Hepatocyte (in vitro differentiated cells): ENCODE measurements at regions not wholly inside any gene's neighbourhood (a gene's known extent, or its start where the extent isn't known, plus 50 kb on each side); places are given as distances from the start of the nearest gene placed in this dataset.

Experiments used
- DNase-seq: peaks from one replicate; pipeline ENCODE4 v3.0.0-alpha.2; 2016; ENCODE audit warnings: low spot score
- H2AFZ ChIP-seq: fragments of 200-600 bp; sonication (generic); 2 replicates; pipeline ENCODE4 v1.6.0; 2016; ENCODE audit warnings: antibody characterized with exemption, mild to moderate bottlenecking
- H3K27ac ChIP-seq: fragments of 200-600 bp; sonication (generic); 2 replicates; pipeline ENCODE4 v1.5.1; 2016; ENCODE audit warnings: mild to moderate bottlenecking
- H3K27me3 ChIP-seq: fragments of 200-600 bp; sonication (generic); 2 replicates; pipeline ENCODE4 v1.6.1; 2016
- H3K36me3 ChIP-seq: fragments of 200-600 bp; sonication (generic); replicated peaks from 2 replicates; pipeline ENCODE4 v1.5.1; 2016; ENCODE audit warnings: low read depth; ENCODE audit not compliant: insufficient read depth
- H3K4me1 ChIP-seq: fragments of 200-600 bp; sonication (generic); 2 replicates; pipeline ENCODE4 v1.5.1; 2016; ENCODE audit warnings: mild to moderate bottlenecking, moderate library complexity; ENCODE audit not compliant: insufficient read depth
- H3K4me2 ChIP-seq: fragments of 200-600 bp; sonication (generic); 2 replicates; pipeline ENCODE4 v1.6.0; 2016
- H3K4me3 ChIP-seq: fragments of 200-600 bp; sonication (generic); 2 replicates; pipeline ENCODE4 v1.5.1; 2016; ENCODE audit warnings: mild to moderate bottlenecking
- H3K79me2 ChIP-seq: fragments of 200-600 bp; sonication (generic); 2 replicates; pipeline ENCODE4 v1.6.0; 2017; ENCODE audit warnings: mild to moderate bottlenecking
- H3K9me2 ChIP-seq: fragments of 200-600 bp; sonication (generic); replicated peaks from 2 replicates; pipeline ENCODE4 v1.6.0; 2017; ENCODE audit warnings: mild to moderate bottlenecking; ENCODE audit not compliant: insufficient read depth
- H3K9me3 ChIP-seq: fragments of 200-600 bp; sonication (generic); 2 replicates; pipeline ENCODE4 v1.5.1; 2016; ENCODE audit warnings: low read depth, mild to moderate bottlenecking
- H4K20me1 ChIP-seq: fragments of 200-600 bp; sonication (generic); 2 replicates; pipeline ENCODE4 v1.6.0; 2016; ENCODE audit warnings: mild to moderate bottlenecking; ENCODE audit not compliant: insufficient read depth, poor library complexity, severe bottlenecking
- CTCF ChIP-seq: fragments of 200-600 bp; sonication (generic); IDR thresholded peaks from 2 replicates; pipeline ENCODE4 v1.5.1; 2016; ENCODE audit warnings: antibody characterized with exemption, mild to moderate bottlenecking; ENCODE audit not compliant: poor library complexity
- EZH2 ChIP-seq: fragments of 200-600 bp; sonication (generic); IDR thresholded peaks from 2 replicates; pipeline ENCODE4 v1.6.1; 2016; ENCODE audit warnings: antibody characterized with exemption, mild to moderate bottlenecking, borderline replicate concordance
- EZH2phosphoT487 ChIP-seq: fragments of 200-600 bp; sonication (generic); IDR thresholded peaks from one replicate; pipeline ENCODE4 v1.6.1; 2018; ENCODE audit warnings: antibody characterized with exemption, mild to moderate bottlenecking, low read depth, moderate library complexity; ENCODE audit not compliant: unreplicated experiment, severe bottlenecking
- WGBS: methylation state at CpG from one replicate; pipeline ENCODE4 v1.1.6; 2016; ENCODE audit warnings: low lambda C conversion rate; ENCODE audit errors: missing lambda C conversion rate; 5-methylcytosine and 5-hydroxymethylcytosine counted together

DNA sequence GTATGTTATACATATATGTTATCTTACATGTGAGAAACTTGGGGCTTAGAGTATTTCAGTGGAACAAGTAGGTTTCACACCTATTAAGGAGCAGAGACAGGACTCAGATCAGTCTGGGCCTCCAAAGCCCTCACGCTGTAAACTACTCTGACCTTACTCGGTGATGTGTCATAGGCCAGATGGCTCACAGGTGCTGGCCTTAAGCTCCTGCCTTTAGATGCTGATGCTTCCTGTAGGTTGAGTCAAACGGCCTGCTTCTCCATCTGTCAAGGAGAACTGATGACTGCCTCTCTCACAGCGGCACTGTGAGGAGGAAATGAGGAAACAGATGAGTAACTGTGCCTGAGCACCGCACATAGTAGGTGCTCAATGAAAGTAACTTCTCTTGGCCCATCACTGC lies 312.6 kb upstream of the COBL start:
- Histone ChIP-seq H3K9me2 (no peaks in the 10 kb centered on the region), H3K79me2 (no peaks in the 10 kb centered on the region), H3K4me3 (no peak overlapping the region), H2AFZ (no peak overlapping the region), H3K4me1 (peaks cover 1% of the 10 kb centered on the region), H3K36me3 (no peaks in the 10 kb centered on the region), H4K20me1 (no peaks in the 10 kb centered on the region), H3K27ac (no peak overlapping the region), H3K27me3 (no peaks in the 10 kb centered on the region), H3K9me3 (no peaks in the 10 kb centered on the region), H3K4me2 (no peak overlapping the region)
- no peak for DNase-seq
- 66% methylated on average over 5 of the region's 5 CpGs for WGBS
- no peak for TF ChIP-seq CTCF
- TF ChIP-seq EZH2phosphoT487, result no peak
- no peak for TF ChIP-seq EZH2

DNA sequence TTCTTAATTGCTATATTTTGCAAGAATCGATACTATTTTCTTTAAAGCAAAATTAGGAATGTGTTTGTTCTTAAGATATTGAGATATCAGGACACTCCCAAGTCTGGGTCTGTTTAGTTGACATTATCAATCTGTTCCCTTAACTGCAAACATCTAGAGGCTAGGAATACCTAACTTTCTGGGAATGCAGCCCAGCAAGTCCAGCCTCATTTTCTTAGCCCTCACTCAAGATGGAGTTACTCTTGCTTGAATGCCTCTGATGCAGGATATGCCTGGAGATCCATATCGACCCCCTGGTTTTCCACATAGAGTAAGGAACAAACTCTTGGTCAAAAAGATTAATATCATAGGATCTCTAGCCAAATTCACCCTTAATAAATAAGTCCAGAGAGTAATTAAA lies 305.3 kb upstream of the COBL start:
- H3K27ac ChIP-seq, result no peak overlapping the region
- no peaks in the 10 kb centered on the region for H3K79me2 ChIP-seq
- no peaks in the 10 kb centered on the region for H3K27me3 ChIP-seq
- H3K4me2 ChIP-seq, result no peak overlapping the region
- H3K9me2 ChIP-seq, result no peaks in the 10 kb centered on the region
- WGBS, result 85% methylated on average over 2 of the region's 2 CpGs
- no peaks in the 10 kb centered on the region for H3K36me3 ChIP-seq
- H4K20me1 ChIP-seq, result no peaks in the 10 kb centered on the region
- H3K4me1 ChIP-seq, result no peaks in the 10 kb centered on the region
- DNase-seq, result no peak
- no peak overlapping the region for H2AFZ ChIP-seq
- H3K4me3 ChIP-seq, result no peak overlapping the region
- no peak for TF ChIP-seq EZH2phosphoT487
- H3K9me3 ChIP-seq, result no peaks in the 10 kb centered on the region

DNA sequence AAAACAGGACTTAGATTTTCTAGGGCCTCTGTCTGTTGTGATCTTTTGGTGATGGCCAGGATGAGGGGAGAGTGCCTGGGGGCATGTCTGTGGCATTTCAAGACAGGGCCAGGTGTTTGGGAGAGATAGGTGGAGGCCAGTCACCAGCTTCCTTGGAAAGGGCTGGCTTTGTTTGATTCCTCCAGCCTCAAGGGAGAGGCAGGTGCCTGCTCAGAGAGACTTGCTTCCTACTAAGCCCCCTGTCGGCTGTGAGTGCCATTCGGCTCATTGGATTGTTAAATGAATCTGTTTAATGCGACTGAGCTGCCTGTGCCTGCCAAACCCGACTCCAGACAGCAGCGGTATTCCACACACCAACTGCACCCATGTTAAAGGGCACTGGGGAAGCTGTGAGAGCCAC lies 304.1 kb upstream of the COBL start:
- 30% methylated on average over 5 of the region's 5 CpGs for WGBS
- no peak overlapping the region for H3K4me2 ChIP-seq
- no peak overlapping the region for H3K4me3 ChIP-seq
- no peak for DNase-seq
- no peaks in the 10 kb centered on the region for H3K9me2 ChIP-seq
- no peak overlapping the region for H3K27ac ChIP-seq
- no peak for TF ChIP-seq EZH2phosphoT487
- no peak for TF ChIP-seq EZH2
- TF ChIP-seq CTCF, result no peak
- H3K36me3 ChIP-seq, result no peaks in the 10 kb centered on the region
- no peaks in the 10 kb centered on the region for H3K79me2 ChIP-seq
- no peaks in the 10 kb centered on the region for H3K27me3 ChIP-seq
- H3K4me1 ChIP-seq, result no peaks in the 10 kb centered on the region
- H4K20me1 ChIP-seq, result no peaks in the 10 kb centered on the region
- H3K9me3 ChIP-seq, result no peaks in the 10 kb centered on the region
- H2AFZ ChIP-seq, result no peak overlapping the region

DNA sequence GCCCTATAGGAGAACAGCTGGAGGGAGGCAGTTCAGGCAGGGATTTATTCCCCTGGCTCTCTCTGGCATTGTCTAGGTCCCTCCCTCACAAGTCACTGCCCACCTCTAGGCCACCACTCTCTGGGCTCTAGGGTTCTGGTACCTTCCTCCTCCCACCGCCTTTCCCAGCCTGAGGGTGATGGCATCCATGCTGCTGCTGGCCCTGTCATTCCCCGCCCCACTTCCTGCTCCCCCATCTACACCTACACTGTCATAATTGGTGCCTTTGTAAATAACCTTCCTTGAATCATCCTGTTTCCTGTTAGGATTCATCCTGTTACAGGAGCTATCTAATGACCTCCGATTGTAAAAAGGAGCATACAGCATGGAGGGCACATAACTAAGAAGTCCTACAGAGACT lies 303.3 kb upstream of the COBL start:
- H3K4me1 ChIP-seq, result no peaks in the 10 kb centered on the region
- no peak overlapping the region for H2AFZ ChIP-seq
- DNase-seq, result no peak
- H3K27me3 ChIP-seq, result no peaks in the 10 kb centered on the region
- no peak for TF ChIP-seq EZH2phosphoT487
- no peak for TF ChIP-seq EZH2
- H3K79me2 ChIP-seq, result no peaks in the 10 kb centered on the region
- no peak overlapping the region for H3K27ac ChIP-seq
- H3K4me3 ChIP-seq, result no peak overlapping the region
- no peaks in the 10 kb centered on the region for H4K20me1 ChIP-seq
- 61% methylated on average over 3 of the region's 3 CpGs for WGBS
- no peaks in the 10 kb centered on the region for H3K9me2 ChIP-seq
- H3K9me3 ChIP-seq, result no peaks in the 10 kb centered on the region
- H3K36me3 ChIP-seq, result no peaks in the 10 kb centered on the region
- H3K4me2 ChIP-seq, result no peak overlapping the region

DNA sequence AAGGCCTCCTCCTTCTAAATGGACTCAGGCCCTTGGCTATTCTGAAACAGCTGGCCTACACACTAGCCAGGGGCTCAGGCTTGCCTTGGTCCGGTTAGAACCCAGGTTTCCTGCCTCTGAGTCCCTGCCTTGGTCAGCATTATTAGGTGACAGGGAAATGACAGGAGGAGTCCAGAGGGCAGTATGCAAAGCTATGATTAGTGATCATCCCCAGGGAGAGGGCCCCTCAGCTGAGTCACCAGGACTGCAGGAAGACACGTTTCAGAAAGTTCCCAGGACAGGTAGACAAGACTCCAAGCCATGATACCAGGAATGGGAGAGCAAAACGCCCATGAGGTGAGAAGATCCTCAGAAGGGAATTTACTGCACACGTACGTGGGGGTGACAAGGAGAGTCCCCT lies 301.1 kb upstream of the COBL start:
- no peak overlapping the region for H3K4me3 ChIP-seq
- H3K27ac ChIP-seq, result peak overlapping the region; percentile 84
- H3K79me2 ChIP-seq, result no peaks in the 10 kb centered on the region
- peak; percentile 55 for DNase-seq
- no peaks in the 10 kb centered on the region for H4K20me1 ChIP-seq
- no peaks in the 10 kb centered on the region for H3K4me1 ChIP-seq
- no peak for TF ChIP-seq EZH2phosphoT487
- H3K4me2 ChIP-seq, result no peak overlapping the region
- H3K27me3 ChIP-seq, result no peaks in the 10 kb centered on the region
- H3K36me3 ChIP-seq, result no peaks in the 10 kb centered on the region
- WGBS, result 88% methylated on average over 5 of the region's 5 CpGs
- no peaks in the 10 kb centered on the region for H3K9me3 ChIP-seq
- H3K9me2 ChIP-seq, result no peaks in the 10 kb centered on the region
- no peak overlapping the region for H2AFZ ChIP-seq
